CD4-positive, alpha-beta T cell treated with Interleukin-17A for 1 hour (primary cell): ENCODE measurements at regions not wholly inside any gene's neighbourhood (a gene's known extent, or its start where the extent isn't known, plus 50 kb on each side); places are given as distances from the start of the nearest gene placed in this dataset.
"Not testable (repeated sequence)": the region's sequence is repeated elsewhere in the genome, so short reads cannot be mapped to it uniquely, and the experiment has no call there.

Experiments used
- DNase-seq: peaks from one replicate; pipeline ENCODE4 v3.0.0-alpha.2; 2020

- no peak for DNase-seq
These were observed 51.2 kb upstream of the THRB start for GRCh38 chr3:24545887-24546286.

GRCh38 chr3:24548278-24548677 lies 53.6 kb upstream of the THRB start:
- no peak for DNase-seq

GRCh38 chr3:24550588-24550987 lies 55.9 kb upstream of the THRB start:
- no peak for DNase-seq

GRCh38 chr3:24551626-24552025 lies 57.0 kb upstream of the THRB start:
- no peak for DNase-seq

GRCh38 chr3:24562895-24563294 lies 68.2 kb upstream of the THRB start:
- DNase-seq = no peak

GRCh38 chr3:24565053-24565452 lies 70.4 kb upstream of the THRB start:
- DNase-seq = no peak

- no peak for DNase-seq
These were observed 71.0 kb upstream of the THRB start for GRCh38 chr3:24565656-24566055.

- DNase-seq = no peak
These were observed 72.3 kb upstream of the THRB start for GRCh38 chr3:24566927-24567326.

GRCh38 chr3:24572409-24572808 lies 77.8 kb upstream of the THRB start:
- not testable (repeated sequence) for DNase-seq

GRCh38 chr3:24573576-24573975 lies 78.9 kb upstream of the THRB start:
- DNase-seq = no peak

GRCh38 chr3:24578324-24578723 lies 83.7 kb upstream of the THRB start:
- DNase-seq = no peak

GRCh38 chr3:24578951-24579421 lies 84.3 kb upstream of the THRB start:
- DNase-seq = no peak

GRCh38 chr3:24582431-24583403 lies 88.1 kb upstream of the THRB start:
- DNase-seq = no peak

- no peak for DNase-seq
These were observed 92.3 kb upstream of the THRB start for GRCh38 chr3:24586920-24587319.

- no peak for DNase-seq
These were observed 94.2 kb upstream of the THRB start for GRCh38 chr3:24588629-24589512.

GRCh38 chr3:24589513-24589851 lies 94.8 kb upstream of the THRB start:
- DNase-seq = no peak

GRCh38 chr3:24589931-24590880 lies 95.6 kb upstream of the THRB start:
- DNase-seq = no peak

GRCh38 chr3:24591191-24591590 lies 96.5 kb upstream of the THRB start:
- DNase-seq = no peak

GRCh38 chr3:24591661-24592555 lies 97.3 kb upstream of the THRB start:
- DNase-seq = no peak

GRCh38 chr3:24594161-24594560 lies 99.5 kb upstream of the THRB start:
- DNase-seq = no peak

GRCh38 chr3:24595796-24596195 lies 101.1 kb upstream of the THRB start:
- no peak for DNase-seq
